ENCODE measurements at regions not wholly inside any gene's neighbourhood (a gene's known extent, or its start where the extent isn't known, plus 50 kb on each side); places are given as distances from the start of the nearest gene placed in this dataset.

DNA sequence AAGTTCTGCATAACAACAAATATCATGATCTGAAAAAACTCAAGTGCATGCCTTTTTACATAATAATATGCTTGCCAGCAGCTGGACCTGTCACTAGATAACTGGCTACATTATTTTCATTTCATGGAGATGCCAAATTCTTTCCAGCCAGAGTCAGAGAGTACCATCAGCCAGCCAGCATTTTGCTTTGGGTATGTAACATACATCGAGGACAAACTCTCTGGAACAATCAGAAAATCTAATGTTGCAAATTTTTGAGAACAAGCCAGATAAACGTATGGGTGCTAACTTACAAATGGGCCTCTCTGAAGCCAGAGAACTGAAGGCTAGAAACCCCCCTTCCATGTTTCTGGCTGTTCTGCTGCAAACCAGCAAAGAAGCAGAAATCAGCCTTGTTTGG is 76.3 kb upstream of the BACE2 start:
- no peak overlapping the region for H3K56ac ChIP-seq (ENCODE audit: insufficient read length, low read depth, low read length)
- H3K18ac ChIP-seq (ENCODE audit: insufficient read length, low read depth, low read length) = no peak overlapping the region
- no peak overlapping the region for H3T11ph ChIP-seq (ENCODE audit: low read length)
- no peak overlapping the region for H3K27ac ChIP-seq (ENCODE audit: insufficient read length, low read depth, low read length)
- no peak overlapping the region for H2AK5ac ChIP-seq (ENCODE audit: insufficient read length, low read length)
- no peak overlapping the region for H4K5ac ChIP-seq (ENCODE audit: insufficient read length, low read depth, low read length)
- H3K9me3 ChIP-seq (ENCODE audit: control insufficient read depth, low read depth, low read length) = no peaks in the 10 kb centered on the region
- no peak overlapping the region for H2BK20ac ChIP-seq (ENCODE audit: low read depth, low read length, poor library complexity, severe bottlenecking)
- no peak overlapping the region for H2BK5ac ChIP-seq (ENCODE audit: insufficient read length, low read length)
- no peaks in the 10 kb centered on the region for H3K4me1 ChIP-seq (ENCODE audit: insufficient read depth, low read length)
- H2BK15ac ChIP-seq (ENCODE audit: low read depth, low read length) = no peak overlapping the region
- no peak for DNase-seq
- no peak overlapping the region for H3K23ac ChIP-seq (ENCODE audit: insufficient read length, low read depth, low read length)
- H2BK120ac ChIP-seq (ENCODE audit: low read depth, low read length, poor library complexity, severe bottlenecking) = no peak overlapping the region
- H3K79me2 ChIP-seq (ENCODE audit: insufficient read depth, low read length) = no peaks in the 10 kb centered on the region
- no peak overlapping the region for H3K4ac ChIP-seq (ENCODE audit: low read depth, low read length)
- no peak overlapping the region for H4K91ac ChIP-seq (ENCODE audit: insufficient read length, low read depth, low read length)
- no peak overlapping the region for H2BK12ac ChIP-seq (ENCODE audit: insufficient read length, low read depth, low read length)
- no peak overlapping the region for H3K4me2 ChIP-seq (ENCODE audit: insufficient read depth, insufficient read length, low read length)
- no CpG with 5 or more reads among the region's 2 CpGs for WGBS (ENCODE audit: extremely low coverage, insufficient read length, low lambda C conversion rate)
- no peaks in the 10 kb centered on the region for H3K79me1 ChIP-seq (ENCODE audit: insufficient read depth, low read depth, low read length, poor library complexity, severe bottlenecking)
- no peaks in the 10 kb centered on the region for H3K23me2 ChIP-seq (ENCODE audit: insufficient read length, low read depth, low read length, poor library complexity, severe bottlenecking)
- H2AFZ ChIP-seq (ENCODE audit: low read length) = no peak overlapping the region
- Mint-ChIP-seq H3K4me3 (no peak overlapping the region), H3K9me3 (no peaks in the 10 kb centered on the region; a peak in 1 of 5 replicates), H3K4me1 (peaks cover 5 to 7% of the 10 kb centered on the region in 2 experiments), H3K36me3 (ENCODE audit: insufficient read depth in 1 of 3, low read depth in 3 of 3) (no peaks in the 10 kb centered on the region; a peak in 1 of 7 replicates), H3K27me3 (ENCODE audit: low read depth) (peaks cover 2% of the 10 kb centered on the region), H3K27ac (no peak overlapping the region)
- TF ChIP-seq, protein P1, sequence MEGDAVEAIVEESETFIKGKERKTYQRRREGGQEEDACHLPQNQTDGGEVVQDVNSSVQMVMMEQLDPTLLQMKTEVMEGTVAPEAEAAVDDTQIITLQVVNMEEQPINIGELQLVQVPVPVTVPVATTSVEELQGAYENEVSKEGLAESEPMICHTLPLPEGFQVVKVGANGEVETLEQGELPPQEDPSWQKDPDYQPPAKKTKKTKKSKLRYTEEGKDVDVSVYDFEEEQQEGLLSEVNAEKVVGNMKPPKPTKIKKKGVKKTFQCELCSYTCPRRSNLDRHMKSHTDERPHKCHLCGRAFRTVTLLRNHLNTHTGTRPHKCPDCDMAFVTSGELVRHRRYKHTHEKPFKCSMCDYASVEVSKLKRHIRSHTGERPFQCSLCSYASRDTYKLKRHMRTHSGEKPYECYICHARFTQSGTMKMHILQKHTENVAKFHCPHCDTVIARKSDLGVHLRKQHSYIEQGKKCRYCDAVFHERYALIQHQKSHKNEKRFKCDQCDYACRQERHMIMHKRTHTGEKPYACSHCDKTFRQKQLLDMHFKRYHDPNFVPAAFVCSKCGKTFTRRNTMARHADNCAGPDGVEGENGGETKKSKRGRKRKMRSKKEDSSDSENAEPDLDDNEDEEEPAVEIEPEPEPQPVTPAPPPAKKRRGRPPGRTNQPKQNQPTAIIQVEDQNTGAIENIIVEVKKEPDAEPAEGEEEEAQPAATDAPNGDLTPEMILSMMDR (conservative IDR thresholded peaks at IDR 0.05) = no peak
- no peaks in the 10 kb centered on the region for H4K20me1 ChIP-seq (ENCODE audit: control insufficient read depth, insufficient read depth, insufficient read length)
- no peak overlapping the region for H3K14ac ChIP-seq (ENCODE audit: insufficient read depth, low read length)
- no peak overlapping the region for H4K8ac ChIP-seq (replicated peaks; ENCODE audit: insufficient read length, low read depth, low read length)
- H3K9ac ChIP-seq (ENCODE audit: extremely low read depth, insufficient read length, low read length) = no peak overlapping the region
- H3K27me3 ChIP-seq (ENCODE audit: insufficient read depth, low read length) = no peaks in the 10 kb centered on the region

All from H9 (cell line).